ENCODE measurements at regions not wholly inside any gene's neighbourhood (a gene's known extent, or its start where the extent isn't known, plus 50 kb on each side); places are given as distances from the start of the nearest gene placed in this dataset.

DNA sequence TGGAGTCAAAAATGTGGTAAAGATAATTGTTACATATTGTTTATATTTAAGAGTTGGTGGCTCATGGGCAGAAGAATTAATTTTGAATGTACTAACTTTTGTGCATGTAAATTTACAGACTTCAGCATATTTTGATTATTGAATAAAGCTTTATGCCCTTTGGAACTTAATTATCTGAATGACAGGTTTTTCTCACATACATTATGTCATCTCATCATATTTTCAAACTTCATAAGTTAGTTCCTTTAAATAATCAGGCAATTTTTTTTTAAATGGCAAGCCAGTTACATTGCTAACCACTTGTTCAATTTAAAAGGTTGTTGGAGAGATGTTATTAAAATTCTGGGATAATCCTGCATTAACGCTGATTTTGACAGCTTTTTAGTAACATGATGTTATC, 184.6 kb upstream of the EDIL3 start:
- Histone ChIP-seq H3K79me2 (ENCODE audit: insufficient read depth, low read depth) (no peaks in the 10 kb centered on the region), H3K4me3 (IDR thresholded peaks at IDR 0.05; ENCODE audit: insufficient read depth, low read depth, low read length) (no peak overlapping the region), H4K20me1 (ENCODE audit: insufficient read depth) (no peaks in the 10 kb centered on the region), H3K4me1 (ENCODE audit: low read depth, poor library complexity, severe bottlenecking) (no peaks in the 10 kb centered on the region), H3K4me2 (no peak overlapping the region), H3K36me3 (ENCODE audit: insufficient read depth) (no peaks in the 10 kb centered on the region), H3K27me3 (ENCODE audit: insufficient read depth, low read depth) (no peaks in the 10 kb centered on the region), H3K27ac (no peak overlapping the region), H2AFZ (ENCODE audit: low read depth) (no peak overlapping the region), H3K9ac (no peak overlapping the region)
- no peak for TF ChIP-seq CTCF (conservative IDR thresholded peaks at IDR 0.05; ENCODE audit: low read depth, low read length)

GRCh38 chr5:84568171-84568570, 183.5 kb upstream of the EDIL3 start:
- no peaks in the 10 kb centered on the region for H3K36me3 ChIP-seq (ENCODE audit: insufficient read depth)
- no peaks in the 10 kb centered on the region for H3K4me1 ChIP-seq (ENCODE audit: low read depth, poor library complexity, severe bottlenecking)
- no peak overlapping the region for H3K4me2 ChIP-seq
- H2AFZ ChIP-seq (ENCODE audit: low read depth) = no peak overlapping the region
- no peak overlapping the region for H3K27ac ChIP-seq
- no peak overlapping the region for H3K4me3 ChIP-seq (IDR thresholded peaks at IDR 0.05; ENCODE audit: insufficient read depth, low read depth, low read length)
- no peaks in the 10 kb centered on the region for H4K20me1 ChIP-seq (ENCODE audit: insufficient read depth)
- no peak overlapping the region for H3K9ac ChIP-seq
- no peaks in the 10 kb centered on the region for H3K27me3 ChIP-seq (ENCODE audit: insufficient read depth, low read depth)
- no peak for TF ChIP-seq CTCF (conservative IDR thresholded peaks at IDR 0.05; ENCODE audit: low read depth, low read length)
- no peaks in the 10 kb centered on the region for H3K79me2 ChIP-seq (ENCODE audit: insufficient read depth, low read depth)

GRCh38 chr5:84565866-84566265, 181.2 kb upstream of the EDIL3 start:
- H4K20me1 ChIP-seq (ENCODE audit: insufficient read depth) = no peaks in the 10 kb centered on the region
- H3K79me2 ChIP-seq (ENCODE audit: insufficient read depth, low read depth) = no peaks in the 10 kb centered on the region
- no peak overlapping the region for H3K9ac ChIP-seq
- H3K4me3 ChIP-seq (IDR thresholded peaks at IDR 0.05; ENCODE audit: insufficient read depth, low read depth, low read length) = no peak overlapping the region
- no peak overlapping the region for H3K4me2 ChIP-seq
- H3K4me1 ChIP-seq (ENCODE audit: low read depth, poor library complexity, severe bottlenecking) = no peaks in the 10 kb centered on the region
- H2AFZ ChIP-seq (ENCODE audit: low read depth) = no peak overlapping the region
- no peaks in the 10 kb centered on the region for H3K27me3 ChIP-seq (ENCODE audit: insufficient read depth, low read depth)
- no peak overlapping the region for H3K27ac ChIP-seq
- H3K36me3 ChIP-seq (ENCODE audit: insufficient read depth) = no peaks in the 10 kb centered on the region
- no peak for TF ChIP-seq CTCF (conservative IDR thresholded peaks at IDR 0.05; ENCODE audit: low read depth, low read length)

DNA sequence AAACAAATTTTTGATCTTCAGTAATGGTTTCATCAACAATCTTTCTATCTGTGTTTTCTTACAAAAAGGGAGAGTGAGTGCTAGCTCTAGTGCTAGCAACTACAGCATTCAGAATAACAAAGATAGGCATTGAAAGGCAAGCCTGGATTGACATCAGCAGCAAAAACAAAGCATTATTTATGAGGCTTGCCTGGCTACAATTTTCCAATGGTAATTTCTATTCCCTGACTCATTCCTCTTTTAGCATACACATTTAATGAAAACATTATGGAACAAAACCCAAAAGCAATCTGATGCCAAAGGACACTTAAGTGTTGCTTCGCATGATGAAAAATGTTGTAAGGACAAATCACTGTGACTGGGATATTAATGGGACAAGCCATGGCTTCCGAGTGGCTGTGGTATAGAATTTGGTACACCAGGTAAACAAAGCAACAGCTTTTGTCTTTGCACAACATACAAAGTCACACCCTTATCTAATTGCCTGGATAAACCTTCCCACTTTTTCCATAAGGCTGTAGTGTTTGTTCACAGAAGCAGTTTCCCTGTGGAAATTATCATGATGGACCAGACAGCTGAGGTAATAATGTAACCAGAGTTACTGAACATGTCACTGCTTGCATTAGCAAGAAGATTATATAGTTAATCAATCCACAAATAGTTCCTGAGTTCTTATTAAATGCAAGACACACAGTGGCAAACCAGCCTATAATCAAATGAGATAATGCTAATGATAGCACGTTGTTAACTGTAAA, 179.8 kb upstream of the EDIL3 start:
- H4K20me1 ChIP-seq (ENCODE audit: insufficient read depth) = no peaks in the 10 kb centered on the region
- no peak overlapping the region for H3K27ac ChIP-seq
- no peak overlapping the region for H3K4me3 ChIP-seq (IDR thresholded peaks at IDR 0.05; ENCODE audit: insufficient read depth, low read depth, low read length)
- H3K27me3 ChIP-seq (ENCODE audit: insufficient read depth, low read depth) = no peaks in the 10 kb centered on the region
- H3K36me3 ChIP-seq (ENCODE audit: insufficient read depth) = no peaks in the 10 kb centered on the region
- no peak for TF ChIP-seq CTCF (conservative IDR thresholded peaks at IDR 0.05; ENCODE audit: low read depth, low read length)
- H3K79me2 ChIP-seq (ENCODE audit: insufficient read depth, low read depth) = no peaks in the 10 kb centered on the region
- H3K4me2 ChIP-seq = no peak overlapping the region
- H2AFZ ChIP-seq (ENCODE audit: low read depth) = no peak overlapping the region
- no peaks in the 10 kb centered on the region for H3K4me1 ChIP-seq (ENCODE audit: low read depth, poor library complexity, severe bottlenecking)
- H3K9ac ChIP-seq = no peak overlapping the region
